ENCODE measurements at regions not wholly inside any gene's neighbourhood (a gene's known extent, or its start where the extent isn't known, plus 50 kb on each side); places are given as distances from the start of the nearest gene placed in this dataset.

DNA sequence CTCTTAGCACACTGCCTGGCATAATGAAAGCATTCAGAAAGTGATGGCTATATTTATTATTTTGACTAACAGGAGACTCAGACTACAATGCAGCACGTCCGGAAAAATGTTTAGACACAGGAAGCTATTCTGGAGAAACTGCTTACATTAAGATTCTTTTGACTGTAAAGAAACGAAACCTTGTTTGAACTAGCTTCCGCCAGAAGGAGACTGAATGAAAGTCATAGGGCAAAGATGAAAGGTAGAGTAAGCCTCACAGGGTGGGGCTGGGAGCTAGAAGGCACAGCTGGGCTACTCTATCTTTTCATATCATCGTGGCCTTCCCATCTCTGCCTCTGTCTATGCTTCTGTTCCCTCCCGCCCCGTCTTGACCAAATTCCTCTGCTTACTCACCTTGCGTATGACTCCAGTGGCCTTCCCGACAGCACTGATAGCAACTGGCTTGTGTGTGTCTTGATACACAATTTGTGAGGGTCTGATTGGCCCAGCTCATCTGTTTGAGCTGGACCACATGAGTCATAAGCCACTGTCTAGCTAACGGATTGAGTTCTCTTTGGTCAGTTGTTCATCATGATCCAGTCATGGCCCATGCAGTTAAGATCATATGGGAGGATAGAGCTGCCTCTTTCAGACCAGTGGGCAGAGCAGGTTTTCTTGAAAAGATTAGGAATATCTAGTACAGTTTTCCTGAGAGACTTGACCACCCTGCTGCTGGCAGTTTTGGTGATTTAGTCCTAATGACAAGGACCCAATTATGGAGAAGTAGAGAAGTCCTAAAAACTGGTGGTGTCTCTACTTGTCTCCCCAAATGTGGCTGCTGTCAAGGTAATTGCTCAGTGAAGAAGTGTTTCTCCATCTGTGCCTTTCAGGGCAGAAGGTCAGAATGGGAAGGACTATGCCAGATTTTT lies 151.5 kb upstream of the SLC38A2 start (continued):
- TF ChIP-seq, protein P1, sequence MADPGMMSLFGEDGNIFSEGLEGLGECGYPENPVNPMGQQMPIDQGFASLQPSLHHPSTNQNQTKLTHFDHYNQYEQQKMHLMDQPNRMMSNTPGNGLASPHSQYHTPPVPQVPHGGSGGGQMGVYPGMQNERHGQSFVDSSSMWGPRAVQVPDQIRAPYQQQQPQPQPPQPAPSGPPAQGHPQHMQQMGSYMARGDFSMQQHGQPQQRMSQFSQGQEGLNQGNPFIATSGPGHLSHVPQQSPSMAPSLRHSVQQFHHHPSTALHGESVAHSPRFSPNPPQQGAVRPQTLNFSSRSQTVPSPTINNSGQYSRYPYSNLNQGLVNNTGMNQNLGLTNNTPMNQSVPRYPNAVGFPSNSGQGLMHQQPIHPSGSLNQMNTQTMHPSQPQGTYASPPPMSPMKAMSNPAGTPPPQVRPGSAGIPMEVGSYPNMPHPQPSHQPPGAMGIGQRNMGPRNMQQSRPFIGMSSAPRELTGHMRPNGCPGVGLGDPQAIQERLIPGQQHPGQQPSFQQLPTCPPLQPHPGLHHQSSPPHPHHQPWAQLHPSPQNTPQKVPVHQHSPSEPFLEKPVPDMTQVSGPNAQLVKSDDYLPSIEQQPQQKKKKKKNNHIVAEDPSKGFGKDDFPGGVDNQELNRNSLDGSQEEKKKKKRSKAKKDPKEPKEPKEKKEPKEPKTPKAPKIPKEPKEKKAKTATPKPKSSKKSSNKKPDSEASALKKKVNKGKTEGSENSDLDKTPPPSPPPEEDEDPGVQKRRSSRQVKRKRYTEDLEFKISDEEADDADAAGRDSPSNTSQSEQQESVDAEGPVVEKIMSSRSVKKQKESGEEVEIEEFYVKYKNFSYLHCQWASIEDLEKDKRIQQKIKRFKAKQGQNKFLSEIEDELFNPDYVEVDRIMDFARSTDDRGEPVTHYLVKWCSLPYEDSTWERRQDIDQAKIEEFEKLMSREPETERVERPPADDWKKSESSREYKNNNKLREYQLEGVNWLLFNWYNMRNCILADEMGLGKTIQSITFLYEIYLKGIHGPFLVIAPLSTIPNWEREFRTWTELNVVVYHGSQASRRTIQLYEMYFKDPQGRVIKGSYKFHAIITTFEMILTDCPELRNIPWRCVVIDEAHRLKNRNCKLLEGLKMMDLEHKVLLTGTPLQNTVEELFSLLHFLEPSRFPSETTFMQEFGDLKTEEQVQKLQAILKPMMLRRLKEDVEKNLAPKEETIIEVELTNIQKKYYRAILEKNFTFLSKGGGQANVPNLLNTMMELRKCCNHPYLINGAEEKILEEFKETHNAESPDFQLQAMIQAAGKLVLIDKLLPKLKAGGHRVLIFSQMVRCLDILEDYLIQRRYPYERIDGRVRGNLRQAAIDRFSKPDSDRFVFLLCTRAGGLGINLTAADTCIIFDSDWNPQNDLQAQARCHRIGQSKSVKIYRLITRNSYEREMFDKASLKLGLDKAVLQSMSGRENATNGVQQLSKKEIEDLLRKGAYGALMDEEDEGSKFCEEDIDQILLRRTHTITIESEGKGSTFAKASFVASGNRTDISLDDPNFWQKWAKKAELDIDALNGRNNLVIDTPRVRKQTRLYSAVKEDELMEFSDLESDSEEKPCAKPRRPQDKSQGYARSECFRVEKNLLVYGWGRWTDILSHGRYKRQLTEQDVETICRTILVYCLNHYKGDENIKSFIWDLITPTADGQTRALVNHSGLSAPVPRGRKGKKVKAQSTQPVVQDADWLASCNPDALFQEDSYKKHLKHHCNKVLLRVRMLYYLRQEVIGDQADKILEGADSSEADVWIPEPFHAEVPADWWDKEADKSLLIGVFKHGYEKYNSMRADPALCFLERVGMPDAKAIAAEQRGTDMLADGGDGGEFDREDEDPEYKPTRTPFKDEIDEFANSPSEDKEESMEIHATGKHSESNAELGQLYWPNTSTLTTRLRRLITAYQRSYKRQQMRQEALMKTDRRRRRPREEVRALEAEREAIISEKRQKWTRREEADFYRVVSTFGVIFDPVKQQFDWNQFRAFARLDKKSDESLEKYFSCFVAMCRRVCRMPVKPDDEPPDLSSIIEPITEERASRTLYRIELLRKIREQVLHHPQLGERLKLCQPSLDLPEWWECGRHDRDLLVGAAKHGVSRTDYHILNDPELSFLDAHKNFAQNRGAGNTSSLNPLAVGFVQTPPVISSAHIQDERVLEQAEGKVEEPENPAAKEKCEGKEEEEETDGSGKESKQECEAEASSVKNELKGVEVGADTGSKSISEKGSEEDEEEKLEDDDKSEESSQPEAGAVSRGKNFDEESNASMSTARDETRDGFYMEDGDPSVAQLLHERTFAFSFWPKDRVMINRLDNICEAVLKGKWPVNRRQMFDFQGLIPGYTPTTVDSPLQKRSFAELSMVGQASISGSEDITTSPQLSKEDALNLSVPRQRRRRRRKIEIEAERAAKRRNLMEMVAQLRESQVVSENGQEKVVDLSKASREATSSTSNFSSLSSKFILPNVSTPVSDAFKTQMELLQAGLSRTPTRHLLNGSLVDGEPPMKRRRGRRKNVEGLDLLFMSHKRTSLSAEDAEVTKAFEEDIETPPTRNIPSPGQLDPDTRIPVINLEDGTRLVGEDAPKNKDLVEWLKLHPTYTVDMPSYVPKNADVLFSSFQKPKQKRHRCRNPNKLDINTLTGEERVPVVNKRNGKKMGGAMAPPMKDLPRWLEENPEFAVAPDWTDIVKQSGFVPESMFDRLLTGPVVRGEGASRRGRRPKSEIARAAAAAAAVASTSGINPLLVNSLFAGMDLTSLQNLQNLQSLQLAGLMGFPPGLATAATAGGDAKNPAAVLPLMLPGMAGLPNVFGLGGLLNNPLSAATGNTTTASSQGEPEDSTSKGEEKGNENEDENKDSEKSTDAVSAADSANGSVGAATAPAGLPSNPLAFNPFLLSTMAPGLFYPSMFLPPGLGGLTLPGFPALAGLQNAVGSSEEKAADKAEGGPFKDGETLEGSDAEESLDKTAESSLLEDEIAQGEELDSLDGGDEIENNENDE (IDR thresholded peaks at IDR 0.05; ENCODE audit: insufficient replicate concordance, low read length) = no peak
- no peak for TF ChIP-seq BACH1 (IDR thresholded peaks at IDR 0.05; ENCODE audit: low read length)
